Activated B cell treated with CpG ODN at 0.5 μM for 24 hours (primary cell): ENCODE measurements at regions not wholly inside any gene's neighbourhood (a gene's known extent, or its start where the extent isn't known, plus 50 kb on each side); places are given as distances from the start of the nearest gene placed in this dataset.
"Not testable (repeated sequence)": the region's sequence is repeated elsewhere in the genome, so short reads cannot be mapped to it uniquely, and the experiment has no call there.

ENCODE experiments used
- ATAC-seq: fragments of 200-7000 bp; cut with Tn5 transposase; one replicate; pipeline ENCODE4 v1.10.0; 2021; ENCODE audit warnings: low read depth, mild to moderate bottlenecking, moderate library complexity
- CTCF ChIA-PET: fragments of 350-600 bp; sonication (Branson Sonifier 250); formaldehyde crosslinking; loops from one replicate; lab custom pipeline; 2021; ENCODE audit warnings: antibody characterized with exemption; lab: Charles Lee
- POLR2A ChIA-PET: fragments of 350-600 bp; sonication (Branson Sonifier 250); formaldehyde crosslinking; loops from one replicate; lab custom pipeline; 2021; ENCODE audit warnings: antibody characterized with exemption; lab: Charles Lee
- DNase-seq: peaks from one replicate; pipeline ENCODE4 v3.0.0; 2022
- H3K27ac Mint-ChIP-seq: one replicate; pipeline ENCODE4 v1.8.0; 2020; ENCODE audit warnings: mixed read lengths
- H3K27me3 Mint-ChIP-seq: one replicate; pipeline ENCODE4 v1.8.0; 2021; ENCODE audit warnings: mixed read lengths
- H3K36me3 Mint-ChIP-seq: one replicate; pipeline ENCODE4 v1.8.0; 2021; ENCODE audit warnings: low read depth, mixed read lengths
- H3K4me1 Mint-ChIP-seq: one replicate; pipeline ENCODE4 v1.8.0; 2021; ENCODE audit warnings: mixed read lengths
- H3K4me3 Mint-ChIP-seq: one replicate; pipeline ENCODE4 v1.8.0; 2020; ENCODE audit warnings: mild to moderate bottlenecking, mixed read lengths
- H3K9me3 Mint-ChIP-seq: one replicate; pipeline ENCODE4 v1.8.0; 2020; ENCODE audit warnings: mixed read lengths
- intact Hi-C: fragments of 100-400 bp; cut with micrococcal nuclease; formaldehyde crosslinking; loops from one replicate; pipeline ENCODE4 v1.15.1; 2024
- TF ChIP-seq, protein P1 (sequence below): fragments of 200-600 bp; IDR thresholded peaks from one replicate; pipeline ENCODE4 v1.8.0; 2022; ENCODE audit warnings: antibody characterized with exemption, mild to moderate bottlenecking

DNA sequence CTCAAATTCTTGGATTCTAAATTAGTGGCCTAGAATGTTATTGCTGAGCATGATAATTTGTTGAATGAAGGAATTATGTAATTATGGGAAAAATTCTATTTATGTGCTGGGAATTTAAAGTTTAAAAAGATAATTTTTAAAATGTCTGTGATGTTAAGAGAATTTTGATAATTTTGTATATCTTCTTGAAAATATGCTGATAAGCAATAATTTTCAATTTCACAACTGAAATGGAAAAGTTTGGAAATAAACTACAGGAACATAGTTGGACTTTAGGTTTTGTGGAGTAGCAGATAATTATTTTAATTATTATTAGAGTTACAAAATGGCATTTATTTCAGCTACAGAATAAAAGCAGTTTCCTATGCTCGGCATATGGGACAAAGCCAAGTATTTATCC is 268.5 kb upstream of the TPK1 start:
- POLR2A ChIA-PET, result no interaction called here

DNA sequence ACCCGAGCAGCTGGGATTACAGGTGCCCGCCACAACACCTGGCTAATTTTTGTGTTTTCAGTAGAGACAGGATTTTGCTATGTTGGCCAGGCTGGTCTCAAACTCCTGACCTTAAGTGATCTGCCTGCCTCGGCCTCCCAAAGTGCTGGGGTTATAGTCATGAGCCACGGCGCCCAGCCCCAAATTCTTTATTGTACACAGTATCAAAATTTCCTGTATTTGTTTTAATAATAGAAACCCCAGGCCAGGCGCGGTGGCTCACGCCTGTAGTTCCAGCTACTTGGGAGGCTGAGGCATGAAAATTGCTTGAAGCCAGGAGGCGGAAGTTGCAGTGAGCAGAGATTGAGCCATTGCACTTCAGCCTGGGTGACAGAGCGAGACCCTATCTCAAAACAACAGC is 266.3 kb upstream of the TPK1 start:
- intact Hi-C loops, CTCF ChIA-PET: not testable (repeated sequence)

More for the DNA sequence above, 268.5 kb upstream of the TPK1 start:
- ATAC-seq (no peak), DNase-seq (no peak)
- no peaks in the 10 kb centered on the region for H3K27me3 Mint-ChIP-seq
- TF ChIP-seq, protein P1, sequence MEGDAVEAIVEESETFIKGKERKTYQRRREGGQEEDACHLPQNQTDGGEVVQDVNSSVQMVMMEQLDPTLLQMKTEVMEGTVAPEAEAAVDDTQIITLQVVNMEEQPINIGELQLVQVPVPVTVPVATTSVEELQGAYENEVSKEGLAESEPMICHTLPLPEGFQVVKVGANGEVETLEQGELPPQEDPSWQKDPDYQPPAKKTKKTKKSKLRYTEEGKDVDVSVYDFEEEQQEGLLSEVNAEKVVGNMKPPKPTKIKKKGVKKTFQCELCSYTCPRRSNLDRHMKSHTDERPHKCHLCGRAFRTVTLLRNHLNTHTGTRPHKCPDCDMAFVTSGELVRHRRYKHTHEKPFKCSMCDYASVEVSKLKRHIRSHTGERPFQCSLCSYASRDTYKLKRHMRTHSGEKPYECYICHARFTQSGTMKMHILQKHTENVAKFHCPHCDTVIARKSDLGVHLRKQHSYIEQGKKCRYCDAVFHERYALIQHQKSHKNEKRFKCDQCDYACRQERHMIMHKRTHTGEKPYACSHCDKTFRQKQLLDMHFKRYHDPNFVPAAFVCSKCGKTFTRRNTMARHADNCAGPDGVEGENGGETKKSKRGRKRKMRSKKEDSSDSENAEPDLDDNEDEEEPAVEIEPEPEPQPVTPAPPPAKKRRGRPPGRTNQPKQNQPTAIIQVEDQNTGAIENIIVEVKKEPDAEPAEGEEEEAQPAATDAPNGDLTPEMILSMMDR, result no peak
- no peaks in the 10 kb centered on the region for H3K9me3 Mint-ChIP-seq
- H3K4me3 Mint-ChIP-seq, result no peak overlapping the region
- no peaks in the 10 kb centered on the region for H3K4me1 Mint-ChIP-seq
- CTCF ChIA-PET, result no interaction called here
- no peak overlapping the region for H3K27ac Mint-ChIP-seq
- intact Hi-C loops, result no loop called here
- no peaks in the 10 kb centered on the region for H3K36me3 Mint-ChIP-seq

DNA sequence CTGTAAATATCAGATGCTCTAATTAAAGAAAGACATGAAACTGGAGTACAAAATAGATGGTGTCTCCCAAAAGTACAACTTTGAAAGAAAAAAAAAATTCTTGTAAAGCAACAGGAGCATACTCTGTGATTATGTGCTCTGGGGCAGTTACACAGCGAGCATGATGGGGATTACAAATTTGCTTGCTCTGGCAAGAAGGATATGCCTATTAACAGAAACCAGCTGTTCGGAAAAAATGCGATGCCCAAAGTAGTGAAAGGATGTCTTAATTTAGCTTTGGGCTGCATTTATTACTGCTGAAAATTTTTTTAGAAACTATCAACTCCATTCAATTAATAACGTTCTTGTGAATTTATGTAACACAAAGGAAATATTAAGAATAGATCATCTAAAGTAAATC is 256.9 kb upstream of the TPK1 start:
- no peaks in the 10 kb centered on the region for H3K4me1 Mint-ChIP-seq
- ATAC-seq, result no peak
- H3K27me3 Mint-ChIP-seq, result no peaks in the 10 kb centered on the region
- no peaks in the 10 kb centered on the region for H3K36me3 Mint-ChIP-seq
- TF ChIP-seq, protein P1, result no peak
- POLR2A ChIA-PET, result no interaction called here
- no peak overlapping the region for H3K27ac Mint-ChIP-seq
- no peak for DNase-seq
- CTCF ChIA-PET, result no interaction called here
- intact Hi-C loops, result no loop called here
- H3K9me3 Mint-ChIP-seq, result no peaks in the 10 kb centered on the region
- no peak overlapping the region for H3K4me3 Mint-ChIP-seq

More for the DNA sequence above, 266.3 kb upstream of the TPK1 start:
- H3K4me3 Mint-ChIP-seq, DNase-seq, H3K36me3 Mint-ChIP-seq, H3K27ac Mint-ChIP-seq, H3K4me1 Mint-ChIP-seq, H3K27me3 Mint-ChIP-seq, POLR2A ChIA-PET, ATAC-seq, H3K9me3 Mint-ChIP-seq: not testable (repeated sequence)

DNA sequence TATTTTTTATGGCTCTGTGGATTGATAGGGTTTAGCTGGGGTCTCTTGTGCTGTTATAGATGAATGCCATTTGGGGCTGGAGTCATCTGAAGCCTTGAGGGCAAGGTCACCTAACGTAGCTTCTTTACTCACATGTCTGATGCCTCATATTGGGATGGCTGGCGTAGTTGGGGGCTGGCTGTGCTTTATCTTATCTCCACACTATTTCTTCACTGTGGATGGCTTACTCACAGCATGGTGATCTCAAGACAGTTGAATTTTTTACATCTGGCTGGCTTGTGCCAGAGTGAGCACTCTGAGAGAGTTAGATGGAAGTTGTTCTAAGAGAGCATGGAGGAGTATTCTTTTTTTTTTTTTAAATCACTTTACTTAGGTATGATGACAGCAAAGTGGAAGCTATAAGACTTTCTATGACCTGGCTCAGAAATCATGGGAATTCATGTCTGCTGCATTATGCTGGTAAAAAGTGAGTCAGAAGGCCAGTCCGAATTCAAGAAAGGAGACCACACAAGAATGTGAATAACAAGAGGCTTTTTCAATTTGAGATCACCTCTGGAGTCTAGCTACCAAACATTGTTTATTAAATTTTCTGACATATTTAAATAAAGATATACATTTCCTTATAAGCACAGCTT is 252.4 kb upstream of the TPK1 start:
- no peak overlapping the region for H3K27ac Mint-ChIP-seq
- POLR2A ChIA-PET, result no interaction called here

DNA sequence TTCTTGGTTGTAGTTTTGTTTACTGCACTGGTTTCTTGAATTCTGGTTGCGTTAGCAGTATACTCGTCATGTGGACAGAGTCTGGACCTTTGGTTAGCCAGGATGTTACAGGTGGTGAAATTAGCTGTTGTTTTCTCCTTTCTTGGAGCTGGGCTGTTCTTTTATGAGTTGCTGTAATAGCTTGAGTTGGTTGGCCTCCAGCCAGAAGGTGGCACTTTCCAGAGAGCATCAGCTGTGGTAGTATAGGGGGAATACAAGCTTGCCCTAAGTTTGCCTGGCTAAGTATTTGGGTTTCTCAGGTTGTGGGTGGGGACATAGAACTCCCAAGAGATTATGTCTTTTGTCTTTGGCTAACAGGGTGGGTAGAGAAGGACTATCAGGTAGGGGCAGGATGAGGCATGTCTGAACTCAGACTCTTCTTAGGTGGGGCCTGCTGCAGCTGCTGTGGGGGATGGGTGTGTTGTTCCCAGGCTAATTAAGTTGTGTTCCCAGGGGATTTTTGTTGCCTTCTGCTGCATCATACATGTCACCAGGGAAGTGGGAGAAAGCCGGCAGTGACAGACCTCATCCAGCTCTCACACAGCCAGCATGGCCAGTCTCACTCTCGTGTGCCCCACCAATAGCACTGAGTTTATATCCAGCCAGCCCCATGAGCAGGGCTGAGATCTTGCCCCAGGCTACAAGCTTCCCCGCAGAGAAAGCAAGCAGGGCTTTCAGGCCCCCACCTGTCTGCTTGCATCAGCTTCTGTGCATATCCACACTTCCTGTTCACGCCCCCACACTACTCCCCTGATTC is 246.7 kb upstream of the TPK1 start:
- intact Hi-C loops, result no loop called here
- H3K4me3 Mint-ChIP-seq, result no peak overlapping the region
- no peaks in the 10 kb centered on the region for H3K27me3 Mint-ChIP-seq
- ATAC-seq (no peak), DNase-seq (no peak)
- H3K36me3 Mint-ChIP-seq, result no peaks in the 10 kb centered on the region
- no peaks in the 10 kb centered on the region for H3K4me1 Mint-ChIP-seq
- no peaks in the 10 kb centered on the region for H3K9me3 Mint-ChIP-seq
- CTCF ChIA-PET, result no interaction called here
- TF ChIP-seq, protein P1, result no peak
- no peak overlapping the region for H3K27ac Mint-ChIP-seq
- POLR2A ChIA-PET, result no interaction called here

More for the DNA sequence above, 252.4 kb upstream of the TPK1 start:
- Mint-ChIP-seq H3K4me3 (no peak overlapping the region), H3K9me3 (no peaks in the 10 kb centered on the region), H3K4me1 (no peaks in the 10 kb centered on the region), H3K27me3 (no peaks in the 10 kb centered on the region), H3K36me3 (no peaks in the 10 kb centered on the region)
- ATAC-seq (no peak), DNase-seq (no peak)
- CTCF ChIA-PET, result no interaction called here
- TF ChIP-seq, protein P1, result no peak
- intact Hi-C loops, result no loop called here
